OCI-LY1 (cell line): ENCODE measurements at regions not wholly inside any gene's neighbourhood (a gene's known extent, or its start where the extent isn't known, plus 50 kb on each side); places are given as distances from the start of the nearest gene placed in this dataset.

ENCODE experiments used
- EZH2 ChIP-seq: fragments of 200-600 bp; sonication (generic), shearing (Covaris generic); IDR thresholded peaks from 2 replicates; pipeline ENCODE4 v1.8.0; 2017; ENCODE audit warnings: borderline replicate concordance, mixed run types, mild to moderate bottlenecking, antibody characterized with exemption, low read length, moderate library complexity, mixed read lengths
- TF ChIP-seq, protein P1 (sequence below): fragments of 200-600 bp; sonication (generic), shearing (Covaris generic); IDR thresholded peaks from 2 replicates; pipeline ENCODE4 v1.5.1; 2017; ENCODE audit warnings: mild to moderate bottlenecking, antibody characterized with exemption, low read length, moderate library complexity, mixed read lengths

DNA sequence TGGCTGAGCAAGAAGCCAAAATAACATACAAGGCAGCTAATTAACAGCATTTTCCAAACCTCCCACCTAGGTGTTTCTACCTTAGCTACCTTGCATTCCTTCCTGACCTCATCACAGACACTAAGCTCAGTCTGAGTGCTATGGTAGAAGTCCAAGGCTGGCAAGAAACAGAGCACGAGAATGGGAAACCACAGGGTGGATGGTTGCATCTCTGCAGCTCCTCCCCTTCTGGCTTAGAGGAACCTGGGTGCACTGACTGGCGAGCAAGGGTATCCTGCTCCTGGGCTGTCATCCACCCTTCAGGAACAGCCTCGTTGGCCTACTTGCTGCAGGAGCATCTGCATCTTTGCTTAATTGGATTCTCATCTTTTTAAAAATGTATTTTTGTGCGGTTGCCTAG lies 73.1 kb upstream of the KIRREL3 start:
- TF ChIP-seq, protein P1, sequence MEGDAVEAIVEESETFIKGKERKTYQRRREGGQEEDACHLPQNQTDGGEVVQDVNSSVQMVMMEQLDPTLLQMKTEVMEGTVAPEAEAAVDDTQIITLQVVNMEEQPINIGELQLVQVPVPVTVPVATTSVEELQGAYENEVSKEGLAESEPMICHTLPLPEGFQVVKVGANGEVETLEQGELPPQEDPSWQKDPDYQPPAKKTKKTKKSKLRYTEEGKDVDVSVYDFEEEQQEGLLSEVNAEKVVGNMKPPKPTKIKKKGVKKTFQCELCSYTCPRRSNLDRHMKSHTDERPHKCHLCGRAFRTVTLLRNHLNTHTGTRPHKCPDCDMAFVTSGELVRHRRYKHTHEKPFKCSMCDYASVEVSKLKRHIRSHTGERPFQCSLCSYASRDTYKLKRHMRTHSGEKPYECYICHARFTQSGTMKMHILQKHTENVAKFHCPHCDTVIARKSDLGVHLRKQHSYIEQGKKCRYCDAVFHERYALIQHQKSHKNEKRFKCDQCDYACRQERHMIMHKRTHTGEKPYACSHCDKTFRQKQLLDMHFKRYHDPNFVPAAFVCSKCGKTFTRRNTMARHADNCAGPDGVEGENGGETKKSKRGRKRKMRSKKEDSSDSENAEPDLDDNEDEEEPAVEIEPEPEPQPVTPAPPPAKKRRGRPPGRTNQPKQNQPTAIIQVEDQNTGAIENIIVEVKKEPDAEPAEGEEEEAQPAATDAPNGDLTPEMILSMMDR: no peak
- TF ChIP-seq EZH2: no peak
